Liver (tissue), 8 donors: ENCODE measurements at regions not wholly inside any gene's neighbourhood (a gene's known extent, or its start where the extent isn't known, plus 50 kb on each side); places are given as distances from the start of the nearest gene placed in this dataset.

Experiments used
- DNase-seq: peaks from one replicate; pipeline ENCODE4 v3.0.0-alpha.2; 2017; ENCODE audit warnings: low spot score
- H3K27ac ChIP-seq, 2 donors: one replicate each; pipeline ENCODE4 v1.7.0; 2013; ENCODE audit warnings: inconsistent platforms in 2 of 2, low read length in 2 of 2, control low read depth in 1 of 2, low read depth in 1 of 2, mild to moderate bottlenecking in 1 of 2
- H3K27me3 ChIP-seq, 4 donors: one replicate each; pipeline versions ENCODE4 v1.6.1 to v1.7.0; 2013; ENCODE audit warnings: low read length in 3 of 4, inconsistent platforms in 1 of 4, mild to moderate bottlenecking in 1 of 4, moderate library complexity in 1 of 4; ENCODE audit not compliant: control insufficient read depth in 4 of 4, insufficient read depth in 4 of 4
- H3K36me3 ChIP-seq, 4 donors: one replicate each; pipeline versions ENCODE4 v1.6.1 to v1.7.0; 2013; ENCODE audit warnings: low read length in 3 of 4, mild to moderate bottlenecking in 3 of 4, low read depth in 1 of 4, moderate library complexity in 1 of 4; ENCODE audit not compliant: control insufficient read depth in 4 of 4, insufficient read depth in 3 of 4
- H3K4me1 ChIP-seq, 4 donors: one replicate each; pipeline versions ENCODE4 v1.6.1 to v1.7.0; 2013; ENCODE audit warnings: low read length in 3 of 4, mild to moderate bottlenecking in 3 of 4, moderate library complexity in 1 of 4; ENCODE audit not compliant: control insufficient read depth in 4 of 4, insufficient read depth in 4 of 4
- H3K4me3 ChIP-seq, 3 donors: one replicate each; pipeline versions ENCODE4 v1.6.1 to v1.7.0; 2013; ENCODE audit warnings: low read length in 3 of 3, control low read depth in 1 of 3, low read depth in 1 of 3, mild to moderate bottlenecking in 1 of 3
- H3K9ac ChIP-seq, 2 donors: one replicate each; pipeline ENCODE4 v1.7.0; 2013; ENCODE audit warnings: low read length in 2 of 2, mild to moderate bottlenecking in 2 of 2, moderate library complexity in 2 of 2, control low read depth in 1 of 2, low read depth in 1 of 2
- H3K9me3 ChIP-seq, 4 donors: one replicate each; pipeline versions ENCODE4 v1.6.1 to v1.7.0; 2013; ENCODE audit warnings: low read length in 3 of 4; ENCODE audit not compliant: control insufficient read depth in 4 of 4
- ATF3 ChIP-seq: IDR thresholded peaks from 2 replicates; pipeline ENCODE4 v1.6.1; 2016; ENCODE audit warnings: antibody characterized with exemption
- EGR1 ChIP-seq, 2 donors: IDR thresholded peaks; 2 replicates each; pipeline ENCODE4 v1.6.1; 2016 to 2018; ENCODE audit warnings: antibody characterized with exemption in 2 of 2, low read depth in 2 of 2
- FOXA1 ChIP-seq: IDR thresholded peaks from 2 replicates; pipeline ENCODE4 v1.6.1; 2016; ENCODE audit warnings: antibody characterized with exemption
- GABPA ChIP-seq, 2 donors: IDR thresholded peaks in 1 of 2; conservative IDR thresholded peaks in 1 of 2; 2 replicates each; pipeline ENCODE4 v1.6.1; 2016; ENCODE audit warnings: antibody characterized with exemption in 2 of 2, mild to moderate bottlenecking in 1 of 2, moderate library complexity in 1 of 2
- HNF4A ChIP-seq, 2 donors: conservative IDR thresholded peaks; 2 replicates each; pipeline ENCODE4 v1.6.1; 2016; ENCODE audit warnings: antibody characterized with exemption in 2 of 2, mild to moderate bottlenecking in 2 of 2
- HNF4G ChIP-seq: IDR thresholded peaks from 2 replicates; pipeline ENCODE4 v1.6.1; 2016; ENCODE audit warnings: antibody characterized with exemption
- JUND ChIP-seq, 2 donors: IDR thresholded peaks; 2 replicates each; pipeline ENCODE4 v1.6.1; 2016; ENCODE audit warnings: antibody characterized with exemption in 2 of 2
- MAX ChIP-seq: IDR thresholded peaks from 2 replicates; pipeline ENCODE4 v1.6.1; 2016; ENCODE audit warnings: antibody characterized with exemption
- NR2F2 ChIP-seq: IDR thresholded peaks from 2 replicates; pipeline ENCODE4 v1.6.1; 2016; ENCODE audit warnings: antibody characterized with exemption
- RAD21 ChIP-seq, 2 donors: IDR thresholded peaks; 2 replicates each; pipeline ENCODE4 v1.6.1; 2016; ENCODE audit warnings: antibody characterized with exemption in 2 of 2, mild to moderate bottlenecking in 2 of 2
- REST ChIP-seq: IDR thresholded peaks from 2 replicates; pipeline ENCODE4 v1.6.1; 2016; ENCODE audit warnings: antibody characterized with exemption, mild to moderate bottlenecking
- SP1 ChIP-seq: IDR thresholded peaks from 2 replicates; pipeline ENCODE4 v1.6.1; 2018; ENCODE audit warnings: antibody characterized with exemption, mild to moderate bottlenecking
- TAF1 ChIP-seq: conservative IDR thresholded peaks from 2 replicates; pipeline ENCODE4 v1.6.1; 2016; ENCODE audit warnings: antibody characterized with exemption, mild to moderate bottlenecking
- WGBS: extraction: QIAGEN DNeasy Blood & Tissue Kit; methylation state at CpG from one replicate; pipeline ENCODE4 v1.1.7; 2013; 5-methylcytosine and 5-hydroxymethylcytosine counted together
- TF ChIP-seq, protein P1 (sequence below): fragments of 150-350 bp; IDR thresholded peaks from 2 replicates; pipeline ENCODE4 v1.5.1; 2017; ENCODE audit warnings: improper control_type of control experiment, low read depth, low read length; ENCODE audit not compliant: missing input control
- donor health status: healthy.
- donor health status: healthy.
- donor health status: healthy.
- donor health status: healthy.
- donor health status: healthy.

DNA sequence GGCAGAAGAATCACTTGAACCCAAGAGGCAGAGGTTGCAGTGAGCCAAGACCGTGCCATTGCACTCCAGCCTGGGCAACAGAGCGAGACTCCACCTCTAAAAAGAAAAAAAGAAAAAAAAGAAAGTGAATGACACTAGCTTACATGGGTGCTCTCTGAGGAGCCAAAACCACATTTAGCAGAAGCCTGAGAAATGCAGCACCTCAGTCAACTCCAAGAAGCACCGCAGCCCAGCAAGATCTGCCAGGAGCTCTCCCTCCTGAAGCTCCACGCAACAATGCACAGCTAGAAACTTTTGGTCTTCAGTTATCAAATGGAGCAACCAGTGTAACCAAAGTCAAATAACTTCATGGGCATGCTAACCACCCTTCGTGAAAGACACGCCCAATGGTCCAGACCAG lies 229.1 kb downstream of the SETD4 start (continued):
- TF ChIP-seq REST = no peak
- TF ChIP-seq ATF3 = no peak
- TF ChIP-seq FOXA1 = no peak
- TF ChIP-seq EGR1 (IDR thresholded peaks at IDR 0.05; ENCODE audit: low read depth in 2 of 2) = no peak
- TF ChIP-seq GABPA (IDR thresholded peaks at IDR 0.05 in 1 of 2, conservative IDR thresholded peaks at IDR 0.05 in 1 of 2) = no peak

DNA sequence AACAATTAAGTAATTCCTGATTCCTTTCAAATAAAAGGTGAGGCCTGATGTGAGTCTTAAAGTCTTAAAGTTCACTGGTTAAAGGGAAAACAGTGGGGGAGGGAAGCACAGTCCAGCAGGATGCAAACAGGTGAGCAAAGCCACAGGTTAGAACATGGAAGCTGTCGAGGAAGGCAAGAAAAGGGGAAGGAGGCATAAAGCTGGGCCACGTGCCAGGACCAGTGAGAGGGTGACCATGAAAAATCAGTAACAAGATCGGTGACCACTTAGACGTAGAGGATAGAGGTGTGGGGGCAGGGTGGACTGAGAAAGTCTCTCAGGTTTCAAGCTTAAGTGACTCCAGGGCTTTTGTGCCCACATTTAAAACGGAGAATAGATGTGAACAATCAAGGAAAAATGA lies 231.3 kb downstream of the SETD4 start:
- no peak overlapping the region for H3K4me3 ChIP-seq
- DNase-seq = no peak
- no peak overlapping the region for H3K9ac ChIP-seq
- H3K36me3 ChIP-seq = no peaks in the 10 kb centered on the region
- 46% methylated on average over 5 of the region's 5 CpGs for WGBS
- TF ChIP-seq ATF3 = no peak
- no peak for TF ChIP-seq TAF1
- no peak for TF ChIP-seq EGR1 (IDR thresholded peaks at IDR 0.05; ENCODE audit: low read depth in 2 of 2)
- TF ChIP-seq SP1 = no peak
- no peak for TF ChIP-seq GABPA (IDR thresholded peaks at IDR 0.05 in 1 of 2, conservative IDR thresholded peaks at IDR 0.05 in 1 of 2)
- no peak for TF ChIP-seq MAX
- no peak for TF ChIP-seq REST
- H3K27me3 ChIP-seq = no peaks in the 10 kb centered on the region
- H3K27ac ChIP-seq = no peak overlapping the region
- no peaks in the 10 kb centered on the region for H3K9me3 ChIP-seq
- no peaks in the 10 kb centered on the region for H3K4me1 ChIP-seq

DNA sequence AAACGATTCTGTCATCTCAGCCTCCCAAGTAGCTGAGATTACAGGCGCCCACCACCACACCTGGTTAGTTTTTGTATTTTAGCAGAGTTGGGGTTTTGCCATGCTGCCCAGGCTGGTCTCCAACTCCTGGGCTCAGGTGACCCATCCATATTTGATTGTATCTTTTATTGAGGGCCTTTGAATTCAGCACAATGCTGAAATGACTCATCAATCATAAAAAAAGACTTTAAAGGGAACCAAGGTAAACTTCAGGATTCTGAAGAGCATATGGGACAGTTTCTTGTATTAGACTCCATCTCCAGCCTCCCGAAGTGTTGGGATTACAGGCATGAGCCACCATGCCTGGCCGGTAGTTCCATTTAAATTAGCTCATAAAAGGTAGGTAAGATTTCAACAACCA lies 232.2 kb downstream of the SETD4 start:
- no peaks in the 10 kb centered on the region for H3K36me3 ChIP-seq
- H3K27ac ChIP-seq = no peak overlapping the region
- no peaks in the 10 kb centered on the region for H3K9me3 ChIP-seq
- 91% methylated on average over 4 of the region's 4 CpGs for WGBS
- H3K27me3 ChIP-seq = no peaks in the 10 kb centered on the region
- DNase-seq = no peak
- H3K4me3 ChIP-seq = no peak overlapping the region
- no peak overlapping the region for H3K9ac ChIP-seq
- no peaks in the 10 kb centered on the region for H3K4me1 ChIP-seq
- TF ChIP-seq MAX (no peak), EGR1 (IDR thresholded peaks at IDR 0.05; ENCODE audit: low read depth in 2 of 2) (no peak), SP1 (no peak), JUND (IDR thresholded peaks at IDR 0.05) (no peak), HNF4G (no peak), REST (no peak), GABPA (IDR thresholded peaks at IDR 0.05 in 1 of 2, conservative IDR thresholded peaks at IDR 0.05 in 1 of 2) (no peak), NR2F2 (no peak), ATF3 (no peak), HNF4A (conservative IDR thresholded peaks at IDR 0.05) (no peak), RAD21 (IDR thresholded peaks at IDR 0.05) (no peak)
- TF ChIP-seq, protein P1, sequence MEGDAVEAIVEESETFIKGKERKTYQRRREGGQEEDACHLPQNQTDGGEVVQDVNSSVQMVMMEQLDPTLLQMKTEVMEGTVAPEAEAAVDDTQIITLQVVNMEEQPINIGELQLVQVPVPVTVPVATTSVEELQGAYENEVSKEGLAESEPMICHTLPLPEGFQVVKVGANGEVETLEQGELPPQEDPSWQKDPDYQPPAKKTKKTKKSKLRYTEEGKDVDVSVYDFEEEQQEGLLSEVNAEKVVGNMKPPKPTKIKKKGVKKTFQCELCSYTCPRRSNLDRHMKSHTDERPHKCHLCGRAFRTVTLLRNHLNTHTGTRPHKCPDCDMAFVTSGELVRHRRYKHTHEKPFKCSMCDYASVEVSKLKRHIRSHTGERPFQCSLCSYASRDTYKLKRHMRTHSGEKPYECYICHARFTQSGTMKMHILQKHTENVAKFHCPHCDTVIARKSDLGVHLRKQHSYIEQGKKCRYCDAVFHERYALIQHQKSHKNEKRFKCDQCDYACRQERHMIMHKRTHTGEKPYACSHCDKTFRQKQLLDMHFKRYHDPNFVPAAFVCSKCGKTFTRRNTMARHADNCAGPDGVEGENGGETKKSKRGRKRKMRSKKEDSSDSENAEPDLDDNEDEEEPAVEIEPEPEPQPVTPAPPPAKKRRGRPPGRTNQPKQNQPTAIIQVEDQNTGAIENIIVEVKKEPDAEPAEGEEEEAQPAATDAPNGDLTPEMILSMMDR = no peak
